Medulla oblongata (tissue), 1 donor: ENCODE measurements at regions not wholly inside any gene's neighbourhood (a gene's known extent, or its start where the extent isn't known, plus 50 kb on each side); places are given as distances from the start of the nearest gene placed in this dataset.
A peak's percentile ranks its signal among the peaks of the same experiment; 100 is the strongest.
"Not testable (repeated sequence)": the region's sequence is repeated elsewhere in the genome, so short reads cannot be mapped to it uniquely, and the experiment has no call there.

Experiments
- DNase-seq: peaks from one replicate; pipeline ENCODE4 v3.0.0-alpha.2; 2015; ENCODE audit errors: extremely low spot score

- no peak for DNase-seq
Observed at GRCh38 chr4:11860996-11861395, 432.3 kb upstream of the HS3ST1 start.

GRCh38 chr4:11857881-11858280 is 429.2 kb upstream of the HS3ST1 start:
- no peak for DNase-seq

DNA sequence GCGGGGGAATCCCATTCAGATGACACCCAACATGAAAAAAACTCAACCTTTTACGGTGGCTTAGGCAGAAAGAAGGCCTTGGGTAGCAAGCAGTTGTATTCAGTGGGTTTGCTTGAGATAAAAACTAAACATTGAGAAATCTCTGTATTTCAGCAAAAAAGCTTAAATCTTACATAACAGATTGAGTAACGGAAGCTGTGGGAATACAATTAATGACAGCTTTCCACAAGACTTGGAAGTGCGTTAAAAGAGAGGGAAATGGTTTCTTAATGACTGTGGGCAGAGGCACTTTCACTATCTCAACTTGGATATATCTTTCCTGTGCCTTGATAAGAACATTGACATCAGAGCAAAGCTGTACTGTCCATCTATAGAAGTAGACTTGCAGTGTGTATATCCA is 418.5 kb upstream of the HS3ST1 start:
- DNase-seq, result no peak

DNA sequence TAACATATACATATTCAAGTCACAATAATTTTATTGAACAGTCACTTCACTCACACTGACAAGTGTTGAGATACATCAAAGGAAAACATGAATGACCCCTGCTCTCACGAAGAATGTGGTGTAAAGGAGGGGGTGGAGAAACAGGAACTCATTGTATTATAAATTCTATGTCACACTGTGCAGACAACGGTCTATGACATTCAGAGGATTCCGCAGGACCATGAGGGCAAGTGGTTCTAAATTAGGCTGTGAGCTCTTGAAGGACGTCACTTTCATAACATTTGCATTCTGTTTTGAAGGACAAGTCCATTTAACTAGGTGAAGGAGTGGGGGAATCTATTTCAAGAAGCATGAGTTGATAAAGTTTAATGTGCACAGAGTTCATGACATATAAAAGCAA is 415.2 kb upstream of the HS3ST1 start:
- no peak for DNase-seq

- no peak for DNase-seq
Observed at GRCh38 chr4:11843340-11843739, 414.6 kb upstream of the HS3ST1 start.

DNA sequence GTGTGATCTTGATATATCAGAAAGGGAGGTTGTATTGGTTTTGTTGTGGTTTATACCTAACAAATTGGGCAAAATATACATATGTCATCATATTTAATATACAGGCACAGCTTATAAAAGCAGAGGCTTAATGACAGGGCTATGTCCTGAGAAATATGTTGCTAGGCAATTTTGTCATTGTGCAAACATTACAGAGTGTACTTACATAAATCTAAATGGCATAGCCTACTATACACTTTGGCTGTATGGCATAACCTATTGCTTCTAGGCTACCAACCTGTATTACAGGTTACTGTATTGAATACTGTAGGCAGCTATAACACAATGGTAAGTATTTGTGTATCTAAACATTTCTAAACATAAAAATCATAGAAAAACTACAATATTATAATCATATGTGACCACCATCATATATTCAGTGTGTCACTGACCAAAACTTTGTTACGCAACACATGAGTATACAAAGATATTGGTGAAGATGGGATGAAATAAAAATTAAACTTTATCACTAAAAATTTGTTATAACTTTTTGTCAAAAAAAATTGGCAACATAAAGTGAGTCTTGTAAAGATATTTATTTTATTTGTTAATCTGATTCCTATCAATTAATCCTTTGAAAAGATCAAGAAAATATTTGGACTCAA is 414.0 kb upstream of the HS3ST1 start:
- no peak for DNase-seq

- DNase-seq, result no peak
Observed at GRCh38 chr4:11839889-11840288, 411.2 kb upstream of the HS3ST1 start.

- DNase-seq, result no peak
Observed at GRCh38 chr4:11831739-11832138, 403.0 kb upstream of the HS3ST1 start.

DNA sequence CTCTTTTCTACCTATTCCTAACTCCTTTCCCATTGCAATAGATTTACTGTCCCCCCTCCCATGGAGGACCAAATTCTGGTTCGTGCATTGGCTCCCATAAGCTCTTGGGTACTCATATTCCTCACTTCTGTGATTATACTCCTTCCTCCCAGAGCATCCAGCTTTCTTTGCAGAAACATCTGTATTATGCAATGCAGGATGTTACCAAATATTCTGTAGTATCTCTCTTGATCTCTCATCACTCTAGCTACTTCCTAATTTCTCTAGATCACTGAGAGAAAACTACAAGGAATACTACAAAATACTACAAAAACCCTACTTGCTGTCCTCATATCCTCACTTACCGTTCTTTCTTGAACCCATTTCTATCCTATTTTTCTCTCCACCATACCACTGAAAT is 395.9 kb upstream of the HS3ST1 start:
- no peak for DNase-seq

GRCh38 chr4:11821772-11822430 is 393.2 kb upstream of the HS3ST1 start:
- peak; percentile 16 for DNase-seq

- DNase-seq, result no peak
Observed at GRCh38 chr4:11817088-11817487, 388.4 kb upstream of the HS3ST1 start.

- no peak for DNase-seq
Observed at GRCh38 chr4:11814758-11815157, 386.1 kb upstream of the HS3ST1 start.

DNA sequence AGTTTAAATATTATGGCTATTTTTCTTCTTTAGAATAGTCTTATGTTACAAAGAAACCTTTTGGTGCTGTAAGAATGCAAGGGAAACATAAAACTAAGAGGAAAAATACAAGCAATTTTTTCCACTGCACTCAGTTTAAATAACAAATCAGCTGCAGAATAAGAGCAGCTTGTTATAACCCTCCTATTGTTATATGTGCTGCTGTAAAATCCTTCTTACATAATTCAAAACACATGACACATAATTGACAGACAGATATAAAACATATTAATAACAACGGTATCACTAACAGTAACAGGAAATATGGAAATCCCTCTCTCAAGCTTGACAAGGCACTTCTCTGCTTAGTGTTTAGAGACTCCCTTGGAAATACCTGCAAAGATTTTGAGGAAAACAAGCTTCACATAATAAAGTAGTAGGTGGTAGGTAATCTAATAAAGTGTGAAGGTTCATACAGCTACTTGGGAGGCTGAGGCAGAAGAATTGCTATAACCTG is 385.3 kb upstream of the HS3ST1 start:
- no peak for DNase-seq

- not testable (repeated sequence) for DNase-seq
Observed at GRCh38 chr4:11811521-11811920, 382.8 kb upstream of the HS3ST1 start.

DNA sequence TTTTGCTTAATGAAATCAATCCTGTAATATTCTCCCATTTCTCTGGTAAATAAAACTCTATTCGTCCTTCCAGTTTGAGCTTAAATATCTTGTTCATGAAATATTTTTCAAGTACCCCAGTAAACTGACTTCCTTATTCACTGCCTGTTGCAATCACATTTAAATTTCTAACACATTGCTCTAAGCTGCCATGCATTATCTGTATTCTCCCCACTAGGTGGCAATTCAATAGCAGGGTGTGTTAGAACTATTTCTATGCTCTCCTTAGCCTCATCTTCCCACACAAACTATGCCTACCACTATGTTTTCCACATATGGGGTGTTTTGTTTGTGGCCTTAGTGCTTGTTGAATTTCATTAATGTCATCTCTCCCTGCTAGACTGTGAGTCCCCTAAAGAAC is 377.1 kb upstream of the HS3ST1 start:
- DNase-seq, result peak; percentile 58

- DNase-seq, result no peak
Observed at GRCh38 chr4:11801466-11802446, 373.1 kb upstream of the HS3ST1 start.

GRCh38 chr4:11799196-11799595 is 370.5 kb upstream of the HS3ST1 start:
- no peak for DNase-seq

DNA sequence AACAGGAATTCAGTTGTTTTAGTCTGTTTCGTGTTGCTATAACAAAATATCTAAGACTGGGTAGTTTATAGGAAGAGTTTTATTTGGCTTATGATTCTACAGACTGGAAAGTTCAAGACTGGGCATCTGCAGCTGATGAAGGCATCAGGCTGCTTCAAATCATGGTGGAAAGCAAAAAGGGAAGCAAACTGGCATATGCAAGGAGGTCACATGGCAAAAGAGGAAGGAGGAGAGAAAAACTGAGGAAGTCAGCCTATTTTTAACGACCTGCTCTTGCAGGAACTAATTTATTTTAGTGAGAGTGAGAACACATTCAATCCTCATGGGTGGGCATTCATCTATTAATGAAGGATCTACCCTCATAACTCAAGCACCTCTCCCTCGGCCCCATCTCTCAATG is 363.1 kb upstream of the HS3ST1 start:
- DNase-seq, result no peak

DNA sequence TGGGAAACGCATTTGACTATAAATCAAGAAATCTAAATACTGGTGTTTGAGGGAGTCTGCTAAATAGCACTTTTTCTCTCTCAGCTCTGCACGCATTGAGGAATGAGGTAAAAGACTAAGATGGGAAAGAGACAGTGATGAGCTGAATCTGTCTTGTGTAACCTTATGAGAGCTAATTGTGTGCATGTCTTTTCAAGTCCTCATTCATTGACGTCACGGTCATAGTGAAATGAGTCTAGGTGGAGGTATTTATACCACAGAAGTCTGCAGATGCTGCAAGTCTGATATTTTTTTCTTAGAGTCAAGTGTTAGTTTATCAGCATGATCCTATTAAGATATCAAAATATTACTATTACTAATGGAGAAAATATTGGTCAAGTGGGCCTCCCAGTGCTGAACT is 361.5 kb upstream of the HS3ST1 start:
- no peak for DNase-seq

GRCh38 chr4:11783588-11783987 is 354.9 kb upstream of the HS3ST1 start:
- DNase-seq, result no peak

DNA sequence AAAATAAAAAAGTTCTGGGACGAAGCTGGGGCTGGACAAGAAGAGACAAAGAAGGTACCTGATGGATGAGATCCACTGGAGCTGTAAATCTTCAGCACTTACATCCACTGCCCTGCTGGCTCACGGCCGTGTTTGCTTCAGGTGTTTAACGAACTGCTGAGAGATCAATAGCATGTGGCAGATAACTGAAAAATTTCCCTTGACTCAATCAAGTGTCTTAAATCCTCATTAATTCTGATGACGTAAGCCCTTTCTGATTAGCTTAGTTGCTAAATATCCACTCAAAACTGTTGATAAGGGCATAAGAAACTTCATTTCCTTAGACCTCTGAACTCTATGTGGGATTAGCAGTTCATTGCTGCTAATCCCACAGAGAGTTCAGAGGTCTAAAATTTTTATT is 354.2 kb upstream of the HS3ST1 start:
- DNase-seq, result no peak

DNA sequence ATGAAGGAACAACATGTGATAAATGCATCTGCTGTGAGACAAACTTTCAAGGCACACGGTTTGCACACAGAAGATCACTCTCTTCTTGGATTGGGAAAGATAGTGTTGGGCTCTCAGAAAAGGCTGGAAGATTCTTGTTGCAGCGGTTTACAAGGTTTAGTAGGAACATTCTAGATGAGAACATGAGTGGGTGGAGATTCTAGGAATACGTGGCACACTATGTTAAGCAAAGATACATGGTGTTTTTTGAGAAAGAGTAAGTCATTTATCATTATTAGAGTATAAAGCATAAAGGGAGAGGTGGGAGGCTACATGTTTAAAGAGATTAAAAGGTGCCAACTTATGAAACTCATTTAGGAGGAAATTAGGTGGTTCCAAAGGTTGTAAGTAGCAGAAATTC is 348.8 kb upstream of the HS3ST1 start:
- no peak for DNase-seq
